IMR-90 (cell line): ENCODE measurements at regions not wholly inside any gene's neighbourhood (a gene's known extent, or its start where the extent isn't known, plus 50 kb on each side); places are given as distances from the start of the nearest gene placed in this dataset.

Source experiments
- ATAC-seq: fragments of 200-7000 bp; cut with Tn5 transposase; 2 replicates; pipeline ENCODE4 v1.9.1; 2020; ENCODE audit warnings: low read depth, mild to moderate bottlenecking, moderate library complexity
- BruUV-seq: library from RNA; stranded (reverse); fragments of 400-500 nt; replicated peaks from 2 replicates; lab custom pipeline; 2021; lab: Mats Ljungman, UMichigan
- CTCF ChIA-PET: fragments of 300-600 bp; formaldehyde crosslinking; extraction: SDS; loops from one replicate; lab custom pipeline; 2021; ENCODE audit warnings: antibody characterized with exemption; lab: Yijun Ruan, JAX
- POLR2A ChIA-PET: fragments of 300-600 bp; sonication (Branson Sonifier 250); formaldehyde crosslinking; loops from one replicate; lab custom pipeline; 2022; ENCODE audit warnings: antibody characterized with exemption; ENCODE audit not compliant: unreplicated experiment; lab: Charles Lee
- DNase-seq: peaks from one replicate; pipeline ENCODE4 v3.0.0; 2013
- H2AFZ ChIP-seq: replicated peaks from 2 replicates; pipeline ENCODE3; 2013; ENCODE audit warnings: low read length, mild to moderate bottlenecking; ENCODE audit not compliant: poor library complexity
- H2AK5ac ChIP-seq: 2 replicates; pipeline ENCODE4 v1.6.1; 2013; ENCODE audit warnings: low read depth, low read length, inconsistent platforms
- H2AK9ac ChIP-seq: replicated peaks from 2 replicates; pipeline ENCODE3; 2013; ENCODE audit warnings: mild to moderate bottlenecking, low read depth, low read length, moderate library complexity; ENCODE audit not compliant: poor library complexity
- H2BK120ac ChIP-seq: 2 replicates; pipeline ENCODE4 v1.6.1; 2013; ENCODE audit warnings: low read depth, low read length, inconsistent platforms
- H2BK15ac ChIP-seq: 3 replicates; pipeline ENCODE4 v1.6.1; 2013; ENCODE audit warnings: low read depth, low read length, inconsistent platforms
- H2BK20ac ChIP-seq: 2 replicates; pipeline ENCODE4 v1.6.1; 2013; ENCODE audit warnings: low read depth, mild to moderate bottlenecking, inconsistent platforms, low read length, moderate library complexity
- H2BK5ac ChIP-seq: 2 replicates; pipeline ENCODE4 v1.6.1; 2013; ENCODE audit warnings: mild to moderate bottlenecking, low read depth, low read length, inconsistent platforms; ENCODE audit not compliant: poor library complexity, severe bottlenecking
- H3K14ac ChIP-seq: replicated peaks from 2 replicates; pipeline ENCODE4 v1.6.1; 2013; ENCODE audit warnings: low read depth, low read length, inconsistent platforms
- H3K18ac ChIP-seq: 2 replicates; pipeline ENCODE4 v1.6.1; 2013; ENCODE audit warnings: low read depth, low read length, control low read depth
- H3K23ac ChIP-seq: 2 replicates; pipeline ENCODE4 v1.6.1; 2013; ENCODE audit warnings: low read depth, low read length, inconsistent platforms
- H3K27ac ChIP-seq: 2 replicates; pipeline ENCODE4 v1.5.1; 2013; ENCODE audit warnings: mild to moderate bottlenecking, control low read depth, low read length; ENCODE audit not compliant: insufficient read depth
- H3K27me3 ChIP-seq: 2 replicates; pipeline ENCODE4 v1.6.1; 2013; ENCODE audit warnings: low read length; ENCODE audit not compliant: control insufficient read depth, insufficient read depth
- H3K36me3 ChIP-seq: 2 replicates; pipeline ENCODE4 v1.6.1; 2013; ENCODE audit warnings: low read length, mixed read lengths; ENCODE audit not compliant: control insufficient read depth, insufficient read depth
- H3K4ac ChIP-seq: 2 replicates; pipeline ENCODE4 v1.6.1; 2013; ENCODE audit warnings: low read depth, low read length, inconsistent platforms
- H3K4me1 ChIP-seq: 2 replicates; pipeline ENCODE4 v1.6.1; 2013; ENCODE audit warnings: low read length, mixed read lengths; ENCODE audit not compliant: control insufficient read depth, insufficient read depth
- H3K4me2 ChIP-seq: 2 replicates; pipeline ENCODE4 v1.6.1; 2013; ENCODE audit warnings: low read depth, mild to moderate bottlenecking, control low read depth, low read length, moderate library complexity
- H3K4me3 ChIP-seq: 2 replicates; pipeline ENCODE4 v1.5.1; 2013; ENCODE audit warnings: low read depth, mild to moderate bottlenecking, control low read depth, low read length, moderate library complexity; ENCODE audit not compliant: insufficient read depth
- H3K56ac ChIP-seq: 2 replicates; pipeline ENCODE4 v1.6.1; 2013; ENCODE audit warnings: low read length, inconsistent platforms; ENCODE audit not compliant: insufficient read depth; ENCODE audit errors: extremely low read depth
- H3K79me1 ChIP-seq, 2 experiments: 2 replicates each; pipeline ENCODE4 v1.6.1; 2013; ENCODE audit warnings: low read length in 2 of 2, inconsistent platforms in 1 of 2, low read depth in 1 of 2
- H3K9ac ChIP-seq: 2 replicates; pipeline ENCODE4 v1.6.1; 2013; ENCODE audit warnings: low read depth, low read length, control low read depth
- H3K9me1 ChIP-seq: 2 replicates; pipeline ENCODE4 v1.6.1; 2013; ENCODE audit warnings: low read length, inconsistent platforms; ENCODE audit not compliant: insufficient read depth
- H3K9me3 ChIP-seq: 2 replicates; pipeline ENCODE4 v1.6.1; 2013; ENCODE audit warnings: low read length; ENCODE audit not compliant: control insufficient read depth, insufficient read depth
- H4K20me1 ChIP-seq: 2 replicates; pipeline ENCODE4 v1.6.1; 2013; ENCODE audit warnings: low read length, inconsistent platforms; ENCODE audit not compliant: insufficient read depth
- H4K5ac ChIP-seq: 2 replicates; pipeline ENCODE4 v1.6.1; 2013; ENCODE audit warnings: mild to moderate bottlenecking, low read depth, low read length, control low read depth
- H4K8ac ChIP-seq, 2 experiments: 2 replicates each; pipeline ENCODE4 v1.6.1; 2013; ENCODE audit warnings: low read depth in 2 of 2, low read length in 2 of 2, control low read depth in 1 of 2, inconsistent platforms in 1 of 2
- H4K91ac ChIP-seq: 2 replicates; pipeline ENCODE4 v1.6.1; 2013; ENCODE audit warnings: low read depth, low read length, inconsistent platforms; ENCODE audit not compliant: insufficient read depth
- CEBPB ChIP-seq: IDR thresholded peaks from 2 replicates; pipeline ENCODE4 v1.6.1; 2012; ENCODE audit warnings: low read depth, low read length, improper control_type of control experiment
- RAD21 ChIP-seq: IDR thresholded peaks from 2 replicates; pipeline ENCODE4 v1.6.1; 2012; ENCODE audit warnings: low read length, improper control_type of control experiment
- WGBS, 2 experiments: methylation state at CpG; one replicate each; pipeline versions ENCODE4 v1.1.5 to v1.1.7; 2013; ENCODE audit warnings: missing lambda C conversion rate in 2 of 2; ENCODE audit not compliant: insufficient read length in 1 of 2; ENCODE audit errors: extremely low coverage in 2 of 2; 5-methylcytosine and 5-hydroxymethylcytosine counted together
- dilution Hi-C: fragments of 300-500 bp; cut with HindIII; formaldehyde crosslinking; loops from one replicate; pipeline ENCODE4 v1.14.3; 2018; ENCODE audit warnings: low sequenced_read_pairs; ENCODE audit not compliant: unreplicated experiment
- in situ Hi-C: fragments of 300-500 bp; cut with MboI; formaldehyde crosslinking; loops from 3 replicates; pipeline ENCODE4 v1.14.3; 2019; ENCODE audit warnings: low sequenced_read_pairs, inconsistent platforms, mixed read lengths
- intact Hi-C: fragments of 100-400 bp; cut with micrococcal nuclease; formaldehyde crosslinking; loops from 2 replicates; pipeline ENCODE4 v1.10.0; 2022

GRCh38 chr16:86722970-86723369, 144.6 kb downstream of the FOXL1 start:
- Histone ChIP-seq H3K4me2 (no peak overlapping the region), H2BK5ac (no peak overlapping the region), H3K4me3 (no peak overlapping the region), H2AFZ (no peak overlapping the region), H3K9ac (no peak overlapping the region), H3K27me3 (peaks cover 49% of the 10 kb centered on the region), H3K27ac (no peak overlapping the region), H3K4me1 (no peaks in the 10 kb centered on the region), H3K9me1 (no peaks in the 10 kb centered on the region; the same call in 1 of the 2 replicates), H3K14ac (no peak overlapping the region), H2BK120ac (no peak overlapping the region), H2AK9ac (no peak overlapping the region), H3K36me3 (no peaks in the 10 kb centered on the region), H2BK20ac (no peak overlapping the region), H3K23ac (no peak overlapping the region), H3K4ac (no peak overlapping the region), H4K5ac (no peak overlapping the region), H3K18ac (no peak overlapping the region), H3K56ac (no peak overlapping the region), H4K8ac (no peak overlapping the region), H2AK5ac (no peak overlapping the region), H3K79me1 (no peaks in the 10 kb centered on the region), H3K9me3 (no peaks in the 10 kb centered on the region; the same call in 1 of the 2 replicates), H2BK15ac (no peak overlapping the region), H4K20me1 (no peaks in the 10 kb centered on the region), H4K91ac (no peak overlapping the region)
- ATAC-seq (no peak), DNase-seq (peak; percentile 50)
- CTCF ChIA-PET = no interaction called here
- in situ Hi-C loops (no loop called here), intact Hi-C loops (no loop called here), dilution Hi-C loops (no loop called here)
- BruUV-seq = no TSS peak
- POLR2A ChIA-PET = no interaction called here
- TF ChIP-seq RAD21 = no peak
- TF ChIP-seq CEBPB = peak; percentile 83
- 83% methylated on average over 2 of the region's 5 CpGs; no CpG with 5 or more reads in 1 of the 2 experiments for WGBS, 2 experiments
